ENCODE measurements at regions not wholly inside any gene's neighbourhood (a gene's known extent, or its start where the extent isn't known, plus 50 kb on each side); places are given as distances from the start of the nearest gene placed in this dataset.

DNA sequence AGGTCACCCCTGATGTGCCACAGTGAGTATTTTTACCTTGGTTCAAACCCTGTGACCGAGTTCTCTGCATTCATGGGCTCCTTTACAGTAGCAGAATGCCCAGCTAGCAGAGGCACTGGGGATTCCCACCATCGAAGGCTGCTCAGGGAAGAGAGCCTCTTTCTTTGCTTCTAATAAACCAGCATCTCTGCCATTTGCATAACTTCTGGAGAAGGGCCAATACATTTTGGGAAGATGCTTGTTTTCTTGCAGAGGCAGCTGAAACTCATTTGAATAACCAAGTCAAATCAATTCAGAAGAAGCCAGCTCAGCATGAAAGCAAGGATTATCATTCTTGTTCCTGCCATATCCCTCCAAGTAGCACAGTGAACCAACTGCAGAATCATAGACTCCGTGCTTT is 82.9 kb upstream of the WDR11 start:
- Histone ChIP-seq H3K9ac (ENCODE audit: control insufficient read depth, insufficient read depth, low read length) (no peak overlapping the region), H4K20me1 (ENCODE audit: control insufficient read depth, insufficient read depth) (no peaks in the 10 kb centered on the region), H3K4me3 (no peak overlapping the region), H3K9me3 (replicated peaks; ENCODE audit: control insufficient read depth, insufficient read depth, low read length) (no peaks in the 10 kb centered on the region), H3K27me3 (replicated peaks in 1 of 2; ENCODE audit: control insufficient read depth in 2 of 2, insufficient read depth in 2 of 2, low read length in 1 of 2) (peaks cover 0 to 3% of the 10 kb centered on the region in 2 experiments; a peak in 3 of 4 replicates), H3K27ac (ENCODE audit: control insufficient read depth, insufficient read depth) (no peak overlapping the region), H3K36me3 (ENCODE audit: control insufficient read depth in 2 of 2, insufficient read depth in 2 of 2, low read length in 1 of 2) (no peaks in the 10 kb centered on the region), H2AFZ (ENCODE audit: control insufficient read depth, low read depth, low read length) (no peak overlapping the region), H3K4me1 (ENCODE audit: control insufficient read depth, insufficient read depth, low read length) (no peaks in the 10 kb centered on the region), H3K79me2 (ENCODE audit: control insufficient read depth, insufficient read depth, low read length) (no peaks in the 10 kb centered on the region), H3K4me2 (ENCODE audit: control insufficient read depth, insufficient read depth) (no peak overlapping the region)
- BruUV-seq (replicated peaks): no TSS peak
- FAIRE-seq (no peak), ATAC-seq (no peak), DNase-seq (ENCODE audit: low read depth, low spot score) (no peak)
- TF ChIP-seq CHD2 (IDR thresholded peaks at IDR 0.05; ENCODE audit: borderline replicate concordance, low read depth, low read length) (no peak), TCF7 (IDR thresholded peaks at IDR 0.05; ENCODE audit: borderline replicate concordance) (no peak), POU2F2 (IDR thresholded peaks at IDR 0.05; ENCODE audit: borderline replicate concordance, low read depth, low read length) (no peak), CEBPB (IDR thresholded peaks at IDR 0.05; ENCODE audit: borderline replicate concordance in 1 of 2, low read depth in 2 of 2, low read length in 2 of 2) (no peak), FOXK2 (IDR thresholded peaks at IDR 0.05) (no peak), ZNF24 (IDR thresholded peaks at IDR 0.05) (no peak), E2F8 (IDR thresholded peaks at IDR 0.05; ENCODE audit: low read depth, partially characterized antibody) (no peak), SMAD1 (IDR thresholded peaks at IDR 0.05; ENCODE audit: low read depth, partially characterized antibody) (no peak), FOXM1 (IDR thresholded peaks at IDR 0.05; ENCODE audit: low read depth, low read length) (no peak), NR2C2 (IDR thresholded peaks at IDR 0.05; ENCODE audit: borderline replicate concordance, control insufficient read depth, insufficient read length, low read depth) (no peak), SIX5 (IDR thresholded peaks at IDR 0.05; ENCODE audit: low read depth, low read length, severe bottlenecking) (no peak), STAT3 (IDR thresholded peaks at IDR 0.05; ENCODE audit: low read depth, low read length) (no peak), ZNF207 (IDR thresholded peaks at IDR 0.05; ENCODE audit: borderline replicate concordance) (no peak), ZNF384 (IDR thresholded peaks at IDR 0.05; ENCODE audit: borderline replicate concordance, low read depth, low read length) (no peak), JUND (IDR thresholded peaks at IDR 0.05; ENCODE audit: low read depth, low read length) (no peak), SREBF2 (IDR thresholded peaks at IDR 0.05; ENCODE audit: low read length) (no peak), ZSCAN29 (IDR thresholded peaks at IDR 0.05) (no peak), DPF2 (IDR thresholded peaks at IDR 0.05) (no peak), CHD1 (IDR thresholded peaks at IDR 0.05; ENCODE audit: low read depth, low read length) (no peak)
- TF ChIP-seq, protein P1, sequence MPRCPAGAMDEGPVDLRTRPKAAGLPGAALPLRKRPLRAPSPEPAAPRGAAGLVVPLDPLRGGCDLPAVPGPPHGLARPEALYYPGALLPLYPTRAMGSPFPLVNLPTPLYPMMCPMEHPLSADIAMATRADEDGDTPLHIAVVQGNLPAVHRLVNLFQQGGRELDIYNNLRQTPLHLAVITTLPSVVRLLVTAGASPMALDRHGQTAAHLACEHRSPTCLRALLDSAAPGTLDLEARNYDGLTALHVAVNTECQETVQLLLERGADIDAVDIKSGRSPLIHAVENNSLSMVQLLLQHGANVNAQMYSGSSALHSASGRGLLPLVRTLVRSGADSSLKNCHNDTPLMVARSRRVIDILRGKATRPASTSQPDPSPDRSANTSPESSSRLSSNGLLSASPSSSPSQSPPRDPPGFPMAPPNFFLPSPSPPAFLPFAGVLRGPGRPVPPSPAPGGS (IDR thresholded peaks at IDR 0.05; ENCODE audit: borderline replicate concordance, insufficient read depth, low read depth, low read length, poor library complexity, severe bottlenecking): no peak
- ChIA-PET POLR2A (no interaction called here), SMC1A (ENCODE audit: uncharacterized antibody, unreplicated experiment) (interaction anchor here (0.6 kb wide), 1 partner anchor 847 kb away, joined by 3 read pairs; no protein-coding TSS in a partner anchor), RAD21 (ENCODE audit: unreplicated experiment) (no interaction called here), CTCF (no interaction called here)
- intact Hi-C loops (cut with micrococcal nuclease; ENCODE audit: unreplicated experiment) (no loop called here), in situ Hi-C loops (cut with MboI) (no loop called here)
- WGBS (ENCODE audit: insufficient coverage, insufficient replicate concordance, low lambda C conversion rate, missing lambda C conversion rate): 1% methylated on average over 3 of the region's 3 CpGs

Data from GM12878 (cell line).